SK-N-SH treated with all-trans-retinoic acid at 6 μM for 48 hours (cell line): ENCODE measurements at regions not wholly inside any gene's neighbourhood (a gene's known extent, or its start where the extent isn't known, plus 50 kb on each side); places are given as distances from the start of the nearest gene placed in this dataset.
A peak's percentile ranks its signal among the peaks of the same experiment; 100 is the strongest.

Experiments
- ARNTL ChIP-seq: fragments of 450-650 bp; formaldehyde crosslinking; IDR thresholded peaks from 2 replicates; pipeline ENCODE4 v1.5.0; 2020; ENCODE audit warnings: low read depth, mild to moderate bottlenecking, moderate library complexity, borderline replicate concordance
- CREB5 ChIP-seq: fragments of 250-450 bp; sonication (Bioruptor Pico); IDR thresholded peaks from 2 replicates; pipeline ENCODE4 v1.5.1; 2020; ENCODE audit warnings: low read depth, mild to moderate bottlenecking, moderate library complexity
- CSRNP3 ChIP-seq: fragments of 250-450 bp; sonication (Bioruptor Pico); IDR thresholded peaks from 2 replicates; pipeline ENCODE4 v1.5.1; 2021; ENCODE audit warnings: mild to moderate bottlenecking, moderate library complexity
- GLIS3 ChIP-seq: fragments of 250-450 bp; sonication (Bioruptor Pico); IDR thresholded peaks from 2 replicates; pipeline ENCODE4 v1.5.0; 2020; ENCODE audit warnings: mild to moderate bottlenecking, moderate library complexity
- ISL1 ChIP-seq: fragments of 250-450 bp; sonication (Bioruptor Pico); IDR thresholded peaks from 2 replicates; pipeline ENCODE4 v2.1.2; 2022; ENCODE audit warnings: mild to moderate bottlenecking, moderate library complexity
- PATZ1 ChIP-seq: fragments of 250-450 bp; sonication (Bioruptor Pico); IDR thresholded peaks from 2 replicates; pipeline ENCODE4 v1.8.0; 2020; ENCODE audit warnings: mild to moderate bottlenecking, moderate library complexity, borderline replicate concordance
- PPARA ChIP-seq: fragments of 250-450 bp; sonication (Bioruptor Pico); IDR thresholded peaks from 2 replicates; pipeline ENCODE4 v1.5.0; 2020; ENCODE audit warnings: mild to moderate bottlenecking, borderline replicate concordance
- RARB ChIP-seq: fragments of 250-450 bp; sonication (Bioruptor Pico); IDR thresholded peaks from 2 replicates; pipeline ENCODE4 v1.8.0; 2021; ENCODE audit warnings: mild to moderate bottlenecking, moderate library complexity
- TCF4 ChIP-seq: fragments of 250-450 bp; sonication (Bioruptor Pico); IDR thresholded peaks from 2 replicates; pipeline ENCODE4 v1.8.0; 2021; ENCODE audit warnings: mild to moderate bottlenecking, moderate library complexity, borderline replicate concordance
- TOX ChIP-seq: fragments of 250-450 bp; sonication (Bioruptor Pico); IDR thresholded peaks from 2 replicates; pipeline ENCODE4 v1.8.0; 2021; ENCODE audit warnings: mild to moderate bottlenecking, moderate library complexity, borderline replicate concordance
- ZFP3 ChIP-seq: fragments of 250-450 bp; sonication (Bioruptor Pico); IDR thresholded peaks from 2 replicates; pipeline ENCODE4 v1.5.0; 2020; ENCODE audit warnings: mild to moderate bottlenecking, moderate library complexity
- ZFP30 ChIP-seq: fragments of 450-650 bp; formaldehyde crosslinking; IDR thresholded peaks from 2 replicates; pipeline ENCODE4 v1.5.0; 2022; ENCODE audit warnings: mild to moderate bottlenecking, moderate library complexity
- ZNF565 ChIP-seq: fragments of 450-650 bp; formaldehyde crosslinking; conservative IDR thresholded peaks from 2 replicates; pipeline ENCODE4 v1.5.0; 2020; ENCODE audit warnings: low read depth, mild to moderate bottlenecking, moderate library complexity
- ZNF70 ChIP-seq: fragments of 450-650 bp; formaldehyde crosslinking; IDR thresholded peaks from 2 replicates; pipeline ENCODE4 v1.5.0; 2020; ENCODE audit warnings: mild to moderate bottlenecking, moderate library complexity

- TF ChIP-seq ZFP30 (CRISPR knock-in tag): no peak
- TF ChIP-seq ZNF565 (CRISPR knock-in tag): no peak
- TF ChIP-seq PATZ1 (CRISPR knock-in tag): no peak
- peak; percentile 96 for TF ChIP-seq ZFP3 (CRISPR knock-in tag)
- TF ChIP-seq PPARA (CRISPR knock-in tag): no peak
- TF ChIP-seq GLIS3 (CRISPR knock-in tag): no peak
- TF ChIP-seq TCF4 (CRISPR knock-in tag): no peak
- no peak for TF ChIP-seq ZNF70 (CRISPR knock-in tag)
- TF ChIP-seq CREB5: no peak
- no peak for TF ChIP-seq TOX
- TF ChIP-seq RARB (CRISPR knock-in tag): no peak
- no peak for TF ChIP-seq CSRNP3 (CRISPR knock-in tag)
- TF ChIP-seq ISL1: no peak
- no peak for TF ChIP-seq ARNTL
Observed at GRCh38 chr5:173736374-173736773, 119.9 kb upstream of the BOD1 start.
